COR-L47 (cell line): ENCODE measurements at regions not wholly inside any gene's neighbourhood (a gene's known extent, or its start where the extent isn't known, plus 50 kb on each side); places are given as distances from the start of the nearest gene placed in this dataset.

Source experiments
- DNase-seq: peaks from one replicate; lab custom pipeline; 2025; lab: John Stamatoyannopoulos, UW

GRCh38 chr18:71899707-71900472, 644.3 kb downstream of the CBLN2 start:
- DNase-seq: no peak

- no peak for DNase-seq
Measured at GRCh38 chr18:71899183-71899582, 645.0 kb downstream of the CBLN2 start.

- no peak for DNase-seq
Measured at GRCh38 chr18:71887509-71887908, 656.6 kb downstream of the CBLN2 start.

- DNase-seq: no peak
Measured at GRCh38 chr18:71878226-71878625, 665.9 kb downstream of the CBLN2 start.

GRCh38 chr18:71873695-71874094, 670.4 kb downstream of the CBLN2 start:
- no peak for DNase-seq

- no peak for DNase-seq
Measured at GRCh38 chr18:71865888-71866287, 678.3 kb downstream of the CBLN2 start.

GRCh38 chr18:71850602-71851001, 693.5 kb downstream of the CBLN2 start:
- DNase-seq: no peak

GRCh38 chr18:71849407-71849806, 694.7 kb downstream of the CBLN2 start:
- no peak for DNase-seq

- no peak for DNase-seq
Measured at GRCh38 chr18:71846716-71847115, 697.4 kb downstream of the CBLN2 start.

- DNase-seq: no peak
Measured at GRCh38 chr18:71844814-71845213, 699.3 kb downstream of the CBLN2 start.

- DNase-seq: no peak
Measured at GRCh38 chr18:71842666-71843065, 701.5 kb downstream of the CBLN2 start.

GRCh38 chr18:71837547-71837946, 706.6 kb downstream of the CBLN2 start:
- no peak for DNase-seq

- no peak for DNase-seq
Measured at GRCh38 chr18:71832946-71833617, 711.1 kb downstream of the CBLN2 start.

GRCh38 chr18:71831039-71831438, 713.1 kb downstream of the CBLN2 start:
- no peak for DNase-seq

GRCh38 chr18:71827301-71827700, 716.8 kb downstream of the CBLN2 start:
- no peak for DNase-seq

GRCh38 chr18:71815305-71815704, 728.8 kb downstream of the CBLN2 start:
- no peak for DNase-seq

- DNase-seq: no peak
Measured at GRCh38 chr18:71809711-71810110, 734.4 kb downstream of the CBLN2 start.

- DNase-seq: no peak
Measured at GRCh38 chr18:71808616-71809015, 735.5 kb downstream of the CBLN2 start.

- no peak for DNase-seq
Measured at GRCh38 chr18:71807586-71807985, 736.6 kb downstream of the CBLN2 start.

- no peak for DNase-seq
Measured at GRCh38 chr18:71798986-71799673, 745.0 kb downstream of the CBLN2 start.

GRCh38 chr18:71797554-71797953, 746.6 kb downstream of the CBLN2 start:
- DNase-seq: no peak

- DNase-seq: no peak
Measured at GRCh38 chr18:71784777-71785176, 759.4 kb downstream of the CBLN2 start.

GRCh38 chr18:71760541-71760940, 783.6 kb downstream of the CBLN2 start:
- no peak for DNase-seq
